ENCODE measurements at regions not wholly inside any gene's neighbourhood (a gene's known extent, or its start where the extent isn't known, plus 50 kb on each side); places are given as distances from the start of the nearest gene placed in this dataset.
"Not testable (repeated sequence)": the region's sequence is repeated elsewhere in the genome, so short reads cannot be mapped to it uniquely, and the experiment has no call there.

DNA sequence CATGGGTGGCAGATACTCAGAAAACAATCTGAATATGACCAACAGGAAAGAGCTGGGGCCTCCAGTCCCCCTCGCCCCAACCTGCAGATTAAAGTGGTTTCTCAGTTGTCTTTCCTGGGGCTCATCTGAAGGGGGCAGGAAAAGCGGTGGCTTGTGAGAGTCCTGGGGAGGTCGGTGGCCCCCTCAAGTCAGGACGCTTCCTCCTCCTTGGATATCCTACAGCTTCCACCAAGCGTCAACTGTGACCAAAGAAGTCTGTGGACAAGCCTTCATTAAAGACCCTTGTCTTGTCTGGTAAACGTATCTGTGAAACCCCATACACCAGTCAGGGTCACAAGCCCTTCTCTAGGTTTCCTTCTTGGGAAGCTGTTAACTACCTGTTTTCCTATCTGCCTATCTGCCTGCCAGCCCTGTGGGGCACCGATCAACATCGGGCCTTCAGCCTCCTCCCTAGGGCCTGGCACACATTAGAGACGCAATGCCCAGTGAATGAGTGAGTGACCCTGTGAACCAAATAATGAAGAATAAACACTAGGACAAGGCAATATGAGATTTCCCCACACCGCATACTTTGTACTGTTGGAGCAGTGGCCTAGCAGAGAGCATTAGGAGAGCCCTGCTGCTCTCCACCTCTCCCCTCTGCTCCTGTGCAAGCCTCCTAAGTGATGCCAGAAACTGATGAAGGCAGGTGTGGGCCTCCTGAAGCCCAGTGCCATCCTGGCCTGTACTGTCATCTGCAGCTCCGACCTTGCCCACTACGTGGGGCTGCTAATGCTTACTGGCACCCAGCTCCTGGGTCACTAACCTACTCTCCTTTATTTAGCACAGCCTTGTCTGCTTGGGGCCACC lies 1317.8 kb downstream of the UQCRFS1 start:
- no peak for DNase-seq

DNA sequence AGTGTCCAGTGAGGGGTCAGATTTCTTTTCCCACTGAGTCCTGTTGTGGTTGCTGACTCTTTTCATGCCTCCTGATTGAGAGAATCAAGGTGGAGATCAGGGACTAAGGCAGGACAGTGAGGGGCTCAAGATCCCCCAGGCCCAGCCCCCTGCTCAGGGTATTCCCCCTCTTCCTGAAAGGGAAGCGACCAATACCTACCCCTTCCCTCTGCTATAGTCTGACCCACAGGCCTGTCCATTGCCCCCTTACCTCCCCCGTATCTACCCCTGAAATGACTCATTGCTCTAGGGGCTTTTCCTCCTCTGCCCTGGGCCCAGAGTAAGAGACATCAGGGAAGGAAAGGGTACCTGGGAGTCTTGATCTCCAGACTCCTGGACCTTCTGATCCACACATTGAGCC lies 1320.5 kb downstream of the UQCRFS1 start:
- no peak for DNase-seq

DNA sequence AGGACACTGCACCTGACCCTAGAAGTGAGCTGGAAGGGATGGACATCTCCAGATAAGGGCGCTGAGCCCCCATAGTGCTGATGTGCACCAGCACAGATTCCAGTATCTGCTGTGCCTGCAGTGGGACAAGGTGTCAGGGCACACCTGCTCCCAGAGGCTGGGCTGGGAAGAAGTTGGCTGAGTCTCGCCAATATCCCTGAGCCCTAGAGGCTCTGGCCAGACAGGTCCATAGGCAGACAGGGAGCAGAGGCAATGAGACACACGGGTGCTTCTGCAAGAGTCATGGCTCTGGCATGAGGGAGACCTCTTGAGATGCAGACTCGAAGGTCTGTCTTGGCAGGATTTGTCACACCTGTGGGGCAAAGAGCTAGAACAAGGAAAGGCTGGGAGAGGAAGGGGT lies 1321.5 kb downstream of the UQCRFS1 start:
- no peak for DNase-seq

DNA sequence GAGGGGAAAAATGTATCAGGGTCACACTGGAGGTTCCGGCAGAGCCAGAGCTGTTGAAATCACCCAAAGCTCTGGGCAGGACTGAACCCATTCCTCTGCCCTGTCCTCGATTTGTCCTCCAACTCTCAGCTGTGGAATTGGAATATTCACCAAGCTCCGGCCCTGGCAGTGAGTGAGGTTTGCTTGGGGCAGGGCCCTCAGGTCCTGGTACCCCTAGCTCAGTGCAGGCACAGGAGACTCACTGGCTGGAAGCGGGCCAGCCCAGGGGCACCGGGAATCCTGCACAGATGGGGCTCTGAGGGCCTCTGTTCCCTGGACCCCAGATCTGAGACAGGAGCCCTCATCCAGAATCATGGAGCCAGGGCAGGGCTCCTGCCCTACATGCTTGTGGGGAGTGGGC lies 1322.3 kb downstream of the UQCRFS1 start:
- no peak for DNase-seq

DNA sequence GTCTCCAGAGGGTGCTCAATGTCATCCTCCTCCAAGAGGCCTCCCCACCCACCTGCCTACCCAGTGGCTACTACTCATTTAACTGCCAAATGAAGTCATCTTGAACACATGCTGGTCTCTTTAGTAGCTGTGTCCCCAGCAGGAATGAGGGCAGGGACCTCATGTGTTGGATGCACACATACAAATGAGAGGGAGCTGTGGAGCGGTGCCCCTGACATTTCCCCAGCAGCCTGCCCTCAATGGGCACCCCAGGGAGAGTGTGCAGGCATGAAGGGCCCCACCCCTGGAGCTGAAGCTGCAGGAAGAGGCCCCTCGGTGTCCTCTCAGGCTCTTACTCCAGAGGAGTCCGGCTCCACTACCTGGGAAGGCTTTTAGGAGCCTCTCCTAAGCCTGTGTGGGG lies 1322.7 kb downstream of the UQCRFS1 start:
- no peak for DNase-seq

- DNase-seq = no peak
Observed at GRCh38 chr19:27889156-27889555, 1323.8 kb downstream of the UQCRFS1 start.

GRCh38 chr19:27887946-27888345 lies 1325.0 kb downstream of the UQCRFS1 start:
- DNase-seq = no peak

DNA sequence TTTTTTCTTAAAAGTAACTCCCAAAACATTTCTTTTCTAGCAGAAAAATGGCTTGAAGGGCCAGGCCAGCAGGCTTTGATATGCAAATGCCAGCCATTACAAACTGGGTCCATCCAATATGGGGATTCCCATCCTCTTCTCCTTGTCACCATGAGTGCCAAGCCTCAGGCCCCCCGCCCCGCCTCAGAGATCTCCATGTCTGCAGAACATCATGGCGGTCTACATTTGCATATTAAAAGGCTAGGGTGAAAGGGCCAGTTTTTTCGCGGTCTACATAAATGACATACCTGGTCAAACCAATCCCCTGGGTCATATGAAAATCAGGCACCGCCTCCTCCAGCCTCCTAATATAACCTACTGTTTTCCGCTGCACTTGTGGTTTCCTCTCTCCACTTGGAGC lies 1327.6 kb downstream of the UQCRFS1 start:
- no peak for DNase-seq

GRCh38 chr19:27884376-27884775 lies 1328.6 kb downstream of the UQCRFS1 start:
- no peak for DNase-seq

DNA sequence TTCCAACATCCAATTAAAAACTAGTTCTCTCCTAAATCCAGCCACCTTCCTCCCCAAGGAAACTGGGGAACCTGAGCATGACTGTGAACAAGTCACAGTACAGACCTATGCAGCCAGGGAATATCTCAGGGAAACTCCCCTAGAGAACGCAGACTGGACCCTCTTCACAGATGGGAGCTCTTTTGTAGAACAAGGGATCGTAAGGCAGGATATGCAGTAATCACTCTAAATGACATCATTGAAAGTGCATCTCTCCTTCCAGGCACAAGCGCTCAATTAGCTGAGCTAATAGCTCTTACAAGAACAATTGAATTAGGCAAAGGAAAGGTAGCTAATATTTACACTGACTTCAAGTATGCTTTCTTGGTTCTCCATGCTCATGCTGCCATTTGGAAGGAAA lies 1331.7 kb downstream of the UQCRFS1 start:
- no peak for DNase-seq

DNA sequence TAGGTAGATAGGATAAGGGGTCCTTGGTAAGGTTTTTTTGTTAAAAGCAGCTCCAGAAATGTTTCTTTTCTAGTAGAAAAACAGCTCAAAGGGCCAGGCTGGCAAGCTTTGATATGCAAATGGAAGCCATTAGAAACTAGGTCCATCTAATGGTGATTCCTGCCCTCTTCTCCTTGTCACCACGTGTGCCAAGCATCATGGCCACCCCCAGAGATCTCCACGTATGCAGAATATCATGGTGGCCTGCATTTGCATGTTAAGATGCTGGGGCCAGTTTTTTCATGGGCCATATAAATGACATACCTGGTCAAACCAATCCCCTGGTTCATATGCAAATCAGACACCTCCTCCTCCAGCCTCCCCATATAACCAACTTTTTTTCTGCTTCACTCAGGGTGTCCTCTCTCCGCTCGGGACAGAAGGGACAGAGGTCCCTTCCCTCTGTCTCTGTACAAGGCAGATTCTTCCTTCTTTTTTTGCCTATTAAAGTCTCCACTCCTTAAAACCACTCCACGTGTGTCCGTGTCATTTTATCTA lies 1335.9 kb downstream of the UQCRFS1 start:
- no peak for DNase-seq

- DNase-seq = no peak
Observed at GRCh38 chr19:27876489-27876888, 1336.5 kb downstream of the UQCRFS1 start.

- no peak for DNase-seq
Observed at GRCh38 chr19:27872370-27872769, 1340.6 kb downstream of the UQCRFS1 start.

DNA sequence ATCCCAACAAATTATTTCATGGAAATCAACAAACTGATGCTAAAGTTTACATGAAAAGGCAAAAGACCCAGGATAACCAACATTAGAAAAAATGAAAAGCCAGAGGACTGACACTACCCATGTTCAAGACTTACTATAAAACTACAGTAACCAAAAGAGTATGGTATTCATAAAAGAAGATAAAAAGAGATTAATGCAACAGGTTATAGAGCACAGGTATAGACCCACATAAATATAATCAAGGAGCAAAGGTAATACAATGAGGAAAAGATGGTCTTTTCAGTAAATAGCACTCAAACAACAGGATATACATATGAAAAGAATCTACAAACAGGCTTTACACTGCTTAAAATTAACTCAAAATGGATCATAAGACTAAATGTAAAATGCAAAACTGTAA lies 1342.7 kb downstream of the UQCRFS1 start:
- no peak for DNase-seq

DNA sequence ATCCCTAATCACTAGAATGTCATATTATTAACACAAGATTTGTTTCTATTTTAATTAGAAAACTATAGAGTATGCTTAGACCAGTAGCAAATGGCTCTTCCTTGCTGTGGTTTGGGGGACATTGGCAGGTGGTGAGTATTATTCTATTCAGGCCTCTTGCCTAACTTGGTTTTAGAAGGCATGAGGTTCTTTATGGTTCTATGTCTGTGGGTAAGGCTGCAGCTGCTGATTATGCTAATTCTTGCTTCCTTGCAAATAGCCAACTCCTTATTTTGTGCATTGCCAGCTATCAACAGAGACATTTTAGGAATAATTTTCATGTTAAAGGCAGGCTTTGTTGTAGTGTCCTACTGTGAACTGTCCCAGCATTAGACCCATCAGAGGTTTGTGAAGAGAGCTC lies 1344.9 kb downstream of the UQCRFS1 start:
- DNase-seq = no peak

DNA sequence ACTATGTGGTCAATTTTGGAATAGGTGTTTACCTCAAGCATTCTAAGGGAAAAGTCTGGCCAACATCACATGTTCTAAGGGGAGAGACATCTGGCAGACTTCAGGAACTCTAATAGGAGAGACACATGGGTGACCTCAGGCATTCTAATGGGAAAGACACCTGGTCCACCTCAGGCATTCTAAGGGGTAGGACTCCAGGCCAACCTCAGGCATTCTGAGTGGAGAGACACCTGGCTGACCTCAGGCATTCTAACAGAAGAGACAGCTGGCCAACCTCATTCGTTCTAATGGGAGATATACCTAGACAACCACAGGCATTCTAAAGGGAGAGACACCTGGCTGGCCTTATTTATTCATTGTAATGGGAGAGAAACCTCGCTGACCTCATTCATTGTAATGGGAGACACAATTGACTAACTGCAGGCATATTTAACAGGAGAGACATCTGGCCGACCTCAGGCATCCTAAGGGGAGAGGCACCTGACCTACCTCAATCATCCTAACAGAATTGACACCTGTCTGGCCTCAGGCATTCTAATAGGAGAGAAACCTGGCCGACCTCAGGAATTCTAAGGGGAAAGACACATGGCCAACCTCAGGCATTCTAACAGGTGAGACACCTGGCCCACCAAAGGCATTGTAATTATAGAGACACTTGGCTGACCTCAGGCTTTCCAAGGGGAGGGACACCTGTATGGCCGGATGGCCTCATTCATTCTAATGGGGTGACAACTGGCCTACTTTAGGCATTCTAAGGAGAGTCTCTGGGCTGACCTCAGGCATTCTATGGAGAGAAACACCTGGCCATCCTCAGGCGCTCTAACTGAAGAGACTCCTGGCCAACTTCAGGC lies 1346.8 kb downstream of the UQCRFS1 start:
- DNase-seq = no peak

- no peak for DNase-seq
Observed at GRCh38 chr19:27861411-27861975, 1351.5 kb downstream of the UQCRFS1 start.

GRCh38 chr19:27860309-27860934 lies 1352.5 kb downstream of the UQCRFS1 start:
- DNase-seq = no peak

DNA sequence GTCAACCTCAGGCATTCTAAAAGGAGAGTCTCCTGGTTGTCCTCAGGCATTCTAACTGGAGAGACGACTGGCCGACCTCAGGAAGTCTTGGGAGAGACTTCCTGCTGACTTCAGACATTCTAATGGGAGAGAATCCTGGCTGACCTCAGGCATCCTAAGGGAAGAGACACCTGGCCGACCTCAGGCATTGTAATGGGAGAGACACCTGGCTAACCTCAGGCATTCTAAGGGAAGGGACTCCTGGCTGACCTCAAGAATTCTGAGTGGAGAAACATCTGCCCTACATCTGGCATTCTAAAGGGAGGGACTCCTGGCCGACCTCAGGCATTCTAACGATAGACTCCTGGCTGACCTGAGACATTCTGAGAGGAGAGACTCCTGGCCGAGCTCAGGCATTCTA lies 1353.3 kb downstream of the UQCRFS1 start:
- DNase-seq = no peak

- no peak for DNase-seq
Observed at GRCh38 chr19:27858981-27859581, 1353.9 kb downstream of the UQCRFS1 start.

- DNase-seq = not testable (repeated sequence)
Observed at GRCh38 chr19:27852931-27853330, 1360.0 kb downstream of the UQCRFS1 start.

DNA sequence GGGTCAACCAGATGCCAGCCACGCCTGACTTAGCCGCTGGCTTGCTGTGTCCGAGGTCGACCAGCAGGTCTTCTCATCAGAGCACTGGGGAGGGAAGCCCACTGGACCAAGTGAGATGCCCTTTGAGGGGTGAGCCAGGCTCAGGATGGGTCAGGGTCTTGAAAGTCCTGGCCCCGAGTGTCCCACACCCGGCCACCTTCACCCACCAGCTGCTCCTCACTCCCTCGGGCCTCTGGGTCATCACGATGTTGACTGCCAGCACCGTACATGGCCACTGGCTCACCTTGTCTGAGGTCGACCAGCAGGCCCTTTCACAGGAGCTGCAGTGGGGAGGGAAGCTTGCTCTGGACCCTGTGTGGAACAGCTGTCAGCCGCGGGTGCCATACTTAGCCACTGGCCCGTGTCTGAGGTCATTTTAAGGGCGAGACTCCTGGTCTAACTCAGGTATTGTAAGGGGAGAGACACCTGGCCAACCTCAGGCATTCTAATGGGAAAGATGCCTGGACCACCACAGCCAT lies 1361.3 kb downstream of the UQCRFS1 start:
- no peak for DNase-seq

Data from MV-4-11 (cell line).